ENCODE measurements at regions not wholly inside any gene's neighbourhood (a gene's known extent, or its start where the extent isn't known, plus 50 kb on each side); places are given as distances from the start of the nearest gene placed in this dataset.
"Not testable (repeated sequence)": the region's sequence is repeated elsewhere in the genome, so short reads cannot be mapped to it uniquely, and the experiment has no call there.

DNA sequence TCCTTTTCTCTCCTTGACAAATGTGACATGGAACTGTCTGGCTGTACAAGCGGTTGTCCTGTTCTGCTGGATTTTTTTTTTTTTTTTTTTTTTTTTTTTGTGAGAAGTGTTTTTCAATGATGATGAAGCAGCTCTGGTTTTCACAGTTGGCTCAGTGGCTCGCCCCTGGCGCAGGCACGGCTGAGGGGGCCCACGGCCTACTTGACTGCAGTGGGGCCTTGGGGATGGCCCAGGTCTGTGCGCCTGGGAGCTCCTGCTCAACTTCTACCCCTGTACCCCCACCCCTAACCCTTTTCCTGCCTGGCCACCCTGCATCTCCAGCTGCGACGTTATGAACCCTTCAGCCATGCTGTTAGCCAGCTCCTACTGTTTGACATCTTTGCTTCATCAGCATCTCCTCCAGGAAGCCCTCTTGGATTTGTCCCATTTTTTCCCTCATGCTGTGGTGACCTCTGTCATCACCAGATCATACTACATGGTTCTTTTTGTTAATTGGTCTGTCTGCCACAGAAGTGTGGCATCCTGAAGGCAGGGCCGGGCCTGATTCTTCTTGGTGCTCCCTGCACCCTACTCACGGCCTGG lies 167.9 kb downstream of the INHBB start:
- ATAC-seq (no peak), DNase-seq (no peak)
- intact Hi-C loops (cut with DNase I; ENCODE audit: low total_unique reads) (no loop called here), in situ Hi-C loops (cut with MboI; ENCODE audit: low sequenced_read_pairs in 4 of 4) (no loop called here)
- Histone ChIP-seq H3K4me1 (peaks cover 10 to 19% of the 10 kb centered on the region in 2 donors), H3K4me3 (no peak overlapping the region), H3K9me3 (no peaks in the 10 kb centered on the region), H3K27ac (no peak overlapping the region), H3K27me3 (no peaks in the 10 kb centered on the region), H3K36me3 (no peaks in the 10 kb centered on the region)
- no peak for TF ChIP-seq POLR2A (IDR thresholded peaks at IDR 0.05)
- TF ChIP-seq, protein P1, sequence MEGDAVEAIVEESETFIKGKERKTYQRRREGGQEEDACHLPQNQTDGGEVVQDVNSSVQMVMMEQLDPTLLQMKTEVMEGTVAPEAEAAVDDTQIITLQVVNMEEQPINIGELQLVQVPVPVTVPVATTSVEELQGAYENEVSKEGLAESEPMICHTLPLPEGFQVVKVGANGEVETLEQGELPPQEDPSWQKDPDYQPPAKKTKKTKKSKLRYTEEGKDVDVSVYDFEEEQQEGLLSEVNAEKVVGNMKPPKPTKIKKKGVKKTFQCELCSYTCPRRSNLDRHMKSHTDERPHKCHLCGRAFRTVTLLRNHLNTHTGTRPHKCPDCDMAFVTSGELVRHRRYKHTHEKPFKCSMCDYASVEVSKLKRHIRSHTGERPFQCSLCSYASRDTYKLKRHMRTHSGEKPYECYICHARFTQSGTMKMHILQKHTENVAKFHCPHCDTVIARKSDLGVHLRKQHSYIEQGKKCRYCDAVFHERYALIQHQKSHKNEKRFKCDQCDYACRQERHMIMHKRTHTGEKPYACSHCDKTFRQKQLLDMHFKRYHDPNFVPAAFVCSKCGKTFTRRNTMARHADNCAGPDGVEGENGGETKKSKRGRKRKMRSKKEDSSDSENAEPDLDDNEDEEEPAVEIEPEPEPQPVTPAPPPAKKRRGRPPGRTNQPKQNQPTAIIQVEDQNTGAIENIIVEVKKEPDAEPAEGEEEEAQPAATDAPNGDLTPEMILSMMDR (IDR thresholded peaks at IDR 0.05 in 4 of 5, conservative IDR thresholded peaks at IDR 0.05 in 1 of 5) = no peak

GRCh38 chr2:120514521-120514920 lies 168.6 kb downstream of the INHBB start:
- Histone ChIP-seq H3K27me3 (no peaks in the 10 kb centered on the region), H3K27ac (no peak overlapping the region), H3K36me3 (no peaks in the 10 kb centered on the region), H3K4me3 (no peak overlapping the region), H3K9me3 (no peaks in the 10 kb centered on the region), H3K4me1 (peaks cover 10 to 19% of the 10 kb centered on the region in 2 donors)
- ATAC-seq (no peak), DNase-seq (no peak)
- intact Hi-C loops (cut with DNase I; ENCODE audit: low total_unique reads) (no loop called here), in situ Hi-C loops (cut with MboI; ENCODE audit: low sequenced_read_pairs in 4 of 4) (no loop called here)
- TF ChIP-seq, protein P1 (IDR thresholded peaks at IDR 0.05 in 4 of 5, conservative IDR thresholded peaks at IDR 0.05 in 1 of 5) = no peak
- no peak for TF ChIP-seq POLR2A (IDR thresholded peaks at IDR 0.05)

GRCh38 chr2:120515066-120515758 lies 169.3 kb downstream of the INHBB start:
- H3K9me3 ChIP-seq; H3K27me3 ChIP-seq; H3K4me3 ChIP-seq; DNase-seq; intact Hi-C loops (cut with DNase I; ENCODE audit: low total_unique reads); H3K27ac ChIP-seq; ATAC-seq; H3K36me3 ChIP-seq; in situ Hi-C loops (cut with MboI; ENCODE audit: low sequenced_read_pairs in 4 of 4): not testable (repeated sequence)
- peaks cover 10 to 19% of the 10 kb centered on the region in 2 donors for H3K4me1 ChIP-seq

GRCh38 chr2:120515759-120516678 lies 170.1 kb downstream of the INHBB start:
- TF ChIP-seq, protein P1 (IDR thresholded peaks at IDR 0.05 in 4 of 5, conservative IDR thresholded peaks at IDR 0.05 in 1 of 5) = no peak
- no peak for TF ChIP-seq POLR2A (IDR thresholded peaks at IDR 0.05)
- H3K27ac ChIP-seq = no peak overlapping the region
- in situ Hi-C loops (cut with MboI; ENCODE audit: low sequenced_read_pairs in 4 of 4) = no loop called here
- peaks cover 10 to 19% of the 10 kb centered on the region in 2 donors for H3K4me1 ChIP-seq
- DNase-seq (no peak), ATAC-seq (no peak)
- no peak overlapping the region for H3K4me3 ChIP-seq
- intact Hi-C loops (cut with DNase I; ENCODE audit: low total_unique reads) = no loop called here
- no peaks in the 10 kb centered on the region for H3K36me3 ChIP-seq
- H3K27me3 ChIP-seq = no peaks in the 10 kb centered on the region
- H3K9me3 ChIP-seq = no peaks in the 10 kb centered on the region
